ENCODE measurements at regions not wholly inside any gene's neighbourhood (a gene's known extent, or its start where the extent isn't known, plus 50 kb on each side); places are given as distances from the start of the nearest gene placed in this dataset.
"Not testable (repeated sequence)": the region's sequence is repeated elsewhere in the genome, so short reads cannot be mapped to it uniquely, and the experiment has no call there.

- no peaks in the 10 kb centered on the region for H3K79me2 ChIP-seq
- H3K4me1 ChIP-seq (ENCODE audit: insufficient read depth) = peaks cover 1% of the 10 kb centered on the region
- no peaks in the 10 kb centered on the region for H3K9me2 ChIP-seq (replicated peaks; ENCODE audit: insufficient read depth)
- no peaks in the 10 kb centered on the region for H4K20me1 ChIP-seq (ENCODE audit: insufficient read depth, poor library complexity, severe bottlenecking)
- no peaks in the 10 kb centered on the region for H3K27me3 ChIP-seq
- WGBS (ENCODE audit: low lambda C conversion rate, missing lambda C conversion rate) = 74% methylated on average over 7 of the region's 7 CpGs
- peak overlapping the region; percentile 21 for H3K4me2 ChIP-seq
- peak; percentile 43 for DNase-seq (ENCODE audit: low spot score)
- no peak for TF ChIP-seq EZH2phosphoT487 (IDR thresholded peaks at IDR 0.05; ENCODE audit: low read depth, severe bottlenecking, unreplicated experiment)
- TF ChIP-seq EZH2 (IDR thresholded peaks at IDR 0.05; ENCODE audit: borderline replicate concordance) = no peak
- no peak for TF ChIP-seq CTCF (IDR thresholded peaks at IDR 0.05; ENCODE audit: poor library complexity)
- no peak overlapping the region for H2AFZ ChIP-seq
- H3K4me3 ChIP-seq = no peak overlapping the region
- no peaks in the 10 kb centered on the region for H3K36me3 ChIP-seq (replicated peaks; ENCODE audit: insufficient read depth, low read depth)
- H3K9me3 ChIP-seq (ENCODE audit: low read depth) = no peaks in the 10 kb centered on the region
- H3K27ac ChIP-seq = peak overlapping the region; percentile 0
Measured at GRCh38 chr5:143588933-143589662, 185.6 kb upstream of the NR3C1 start.

- not testable (repeated sequence) for H3K79me2 ChIP-seq; H3K4me1 ChIP-seq (ENCODE audit: insufficient read depth); H3K36me3 ChIP-seq (replicated peaks; ENCODE audit: insufficient read depth, low read depth); H3K4me3 ChIP-seq; H3K4me2 ChIP-seq; H3K27me3 ChIP-seq; H4K20me1 ChIP-seq (ENCODE audit: insufficient read depth, poor library complexity, severe bottlenecking); H3K9me3 ChIP-seq (ENCODE audit: low read depth); H2AFZ ChIP-seq; H3K27ac ChIP-seq; DNase-seq (ENCODE audit: low spot score); H3K9me2 ChIP-seq (replicated peaks; ENCODE audit: insufficient read depth)
- WGBS (ENCODE audit: low lambda C conversion rate, missing lambda C conversion rate) = 87% methylated on average over 3 of the region's 3 CpGs
Measured at GRCh38 chr5:143588121-143588520, 184.6 kb upstream of the NR3C1 start.

- no peaks in the 10 kb centered on the region for H3K27me3 ChIP-seq
- peak overlapping the region; percentile 18 for H2AFZ ChIP-seq
- H3K4me2 ChIP-seq = no peak overlapping the region
- DNase-seq (ENCODE audit: low spot score) = no peak
- H3K9me2 ChIP-seq (replicated peaks; ENCODE audit: insufficient read depth) = no peaks in the 10 kb centered on the region
- no peak overlapping the region for H3K4me3 ChIP-seq
- no peaks in the 10 kb centered on the region for H3K9me3 ChIP-seq (ENCODE audit: low read depth)
- H3K4me1 ChIP-seq (ENCODE audit: insufficient read depth) = no peaks in the 10 kb centered on the region
- TF ChIP-seq EZH2 (IDR thresholded peaks at IDR 0.05; ENCODE audit: borderline replicate concordance) = no peak
- TF ChIP-seq CTCF (IDR thresholded peaks at IDR 0.05; ENCODE audit: poor library complexity) = no peak
- no peak for TF ChIP-seq EZH2phosphoT487 (IDR thresholded peaks at IDR 0.05; ENCODE audit: low read depth, severe bottlenecking, unreplicated experiment)
- peak overlapping the region; percentile 5 for H3K27ac ChIP-seq
- H3K79me2 ChIP-seq = no peaks in the 10 kb centered on the region
- WGBS (ENCODE audit: low lambda C conversion rate, missing lambda C conversion rate) = 79% methylated on average over 1 of the region's 1 CpG
- H3K36me3 ChIP-seq (replicated peaks; ENCODE audit: insufficient read depth, low read depth) = no peaks in the 10 kb centered on the region
- H4K20me1 ChIP-seq (ENCODE audit: insufficient read depth, poor library complexity, severe bottlenecking) = no peaks in the 10 kb centered on the region
Measured at GRCh38 chr5:143586781-143587362, 183.4 kb upstream of the NR3C1 start.

GRCh38 chr5:143585970-143586369 lies 182.5 kb upstream of the NR3C1 start:
- DNase-seq (ENCODE audit: low spot score) = no peak

More at GRCh38 chr5:143585970-143586369, 182.5 kb upstream of the NR3C1 start:
- Histone ChIP-seq H3K4me2 (no peak overlapping the region), H3K4me1 (ENCODE audit: insufficient read depth) (no peaks in the 10 kb centered on the region), H2AFZ (no peak overlapping the region), H3K27ac (peak overlapping the region; percentile 5), H3K9me2 (replicated peaks; ENCODE audit: insufficient read depth) (no peaks in the 10 kb centered on the region), H3K4me3 (no peak overlapping the region), H4K20me1 (ENCODE audit: insufficient read depth, poor library complexity, severe bottlenecking) (no peaks in the 10 kb centered on the region), H3K9me3 (ENCODE audit: low read depth) (no peaks in the 10 kb centered on the region), H3K79me2 (no peaks in the 10 kb centered on the region), H3K36me3 (replicated peaks; ENCODE audit: insufficient read depth, low read depth) (no peaks in the 10 kb centered on the region), H3K27me3 (no peaks in the 10 kb centered on the region)
- TF ChIP-seq CTCF (IDR thresholded peaks at IDR 0.05; ENCODE audit: poor library complexity) (no peak), EZH2phosphoT487 (IDR thresholded peaks at IDR 0.05; ENCODE audit: low read depth, severe bottlenecking, unreplicated experiment) (no peak), EZH2 (IDR thresholded peaks at IDR 0.05; ENCODE audit: borderline replicate concordance) (no peak)

Data from hepatocyte (in vitro differentiated cells).